GM23338 (cell line): ENCODE measurements at regions not wholly inside any gene's neighbourhood (a gene's known extent, or its start where the extent isn't known, plus 50 kb on each side); places are given as distances from the start of the nearest gene placed in this dataset.

ENCODE experiments used
- ATAC-seq: fragments of 200-7000 bp; cut with Tn5 transposase; 3 replicates; pipeline ENCODE4 v1.9.1; 2020
- DNase-seq: peaks from one replicate; pipeline ENCODE4 v3.0.0-alpha.2; 2015; ENCODE audit warnings: low spot score
- H2AFZ ChIP-seq: fragments of 200-600 bp; sonication (generic); 2 replicates; pipeline ENCODE4 v1.8.0; 2016; ENCODE audit warnings: antibody characterized with exemption, mild to moderate bottlenecking, moderate library complexity
- H3F3A ChIP-seq: fragments of 200-600 bp; sonication (generic); replicated peaks from 2 replicates; pipeline ENCODE4 v1.8.0; 2017; ENCODE audit warnings: antibody characterized with exemption, mixed run types, low read depth
- H3K27ac ChIP-seq: fragments of 200-600 bp; sonication (generic); 2 replicates; pipeline ENCODE4 v1.6.1; 2016; ENCODE audit warnings: low read depth
- H3K27me3 ChIP-seq: fragments of 200-600 bp; sonication (generic); 2 replicates; pipeline ENCODE4 v1.8.0; 2016; ENCODE audit warnings: mild to moderate bottlenecking, mixed run types, moderate library complexity; ENCODE audit not compliant: insufficient read depth
- H3K36me3 ChIP-seq: fragments of 200-600 bp; sonication (generic); 2 replicates; pipeline ENCODE4 v1.8.0; 2016; ENCODE audit warnings: mild to moderate bottlenecking; ENCODE audit not compliant: insufficient read depth
- H3K4me1 ChIP-seq: fragments of 200-600 bp; sonication (generic); 2 replicates; pipeline ENCODE4 v1.8.0; 2016; ENCODE audit warnings: mild to moderate bottlenecking, moderate library complexity; ENCODE audit not compliant: insufficient read depth
- H3K4me2 ChIP-seq: fragments of 200-600 bp; sonication (generic); 2 replicates; pipeline ENCODE4 v1.7.1; 2017; ENCODE audit warnings: mixed run types
- H3K4me3 ChIP-seq: fragments of 200-600 bp; sonication (generic); 2 replicates; pipeline ENCODE4 v1.6.1; 2016; ENCODE audit warnings: mixed run types
- H3K79me2 ChIP-seq: fragments of 200-600 bp; sonication (generic); replicated peaks from 2 replicates; pipeline ENCODE4 v1.8.0; 2017; ENCODE audit warnings: mild to moderate bottlenecking; ENCODE audit not compliant: insufficient read depth
- H3K9me2 ChIP-seq: fragments of 200-600 bp; sonication (generic); 2 replicates; pipeline ENCODE4 v1.8.0; 2017; ENCODE audit not compliant: insufficient read depth
- H4K20me1 ChIP-seq: fragments of 200-600 bp; sonication (generic); replicated peaks from 2 replicates; pipeline ENCODE4 v1.8.0; 2017; ENCODE audit warnings: mild to moderate bottlenecking; ENCODE audit not compliant: insufficient read depth
- H3K27ac Mint-ChIP-seq: 2 replicates; pipeline ENCODE4 v1.8.0; 2020; ENCODE audit warnings: inconsistent platforms, mild to moderate bottlenecking, moderate library complexity, mixed read lengths
- H3K27me3 Mint-ChIP-seq: 3 replicates; pipeline ENCODE4 v1.8.0; 2022; ENCODE audit warnings: low read depth, mild to moderate bottlenecking, moderate library complexity, mixed read lengths, inconsistent platforms; ENCODE audit not compliant: insufficient read depth, poor library complexity
- H3K36me3 Mint-ChIP-seq: 3 replicates; pipeline ENCODE4 v1.8.0; 2021; ENCODE audit warnings: low read depth, mild to moderate bottlenecking, inconsistent platforms, moderate library complexity, mixed read lengths
- H3K4me1 Mint-ChIP-seq: 3 replicates; pipeline ENCODE4 v1.8.0; 2020; ENCODE audit warnings: mild to moderate bottlenecking, inconsistent platforms, mixed read lengths
- H3K4me3 Mint-ChIP-seq: 3 replicates; pipeline ENCODE4 v1.8.0; 2021; ENCODE audit warnings: moderate library complexity, mild to moderate bottlenecking, inconsistent platforms, mixed read lengths
- H3K9me3 Mint-ChIP-seq: 3 replicates; pipeline ENCODE4 v1.8.0; 2020; ENCODE audit warnings: moderate library complexity, mild to moderate bottlenecking, inconsistent platforms, mixed read lengths
- CREB1 ChIP-seq: fragments of 250-450 bp; sonication (Bioruptor Pico); IDR thresholded peaks from 2 replicates; pipeline ENCODE4 v1.5.0; 2020; ENCODE audit warnings: low read depth, mild to moderate bottlenecking, moderate library complexity
- EZH2 ChIP-seq: fragments of 200-600 bp; sonication (generic); IDR thresholded peaks from one replicate; pipeline ENCODE4 v1.8.0; 2017; ENCODE audit warnings: antibody characterized with exemption, mild to moderate bottlenecking, low read depth; ENCODE audit not compliant: unreplicated experiment
- EZH2phosphoT487 ChIP-seq: fragments of 200-600 bp; sonication (generic); IDR thresholded peaks from one replicate; pipeline ENCODE4 v1.8.1; 2018; ENCODE audit warnings: antibody characterized with exemption; ENCODE audit not compliant: unreplicated experiment
- JUNB ChIP-seq: IDR thresholded peaks from one replicate; pipeline ENCODE4 v1.6.1; 2016; ENCODE audit warnings: antibody characterized with exemption; ENCODE audit not compliant: unreplicated experiment
- POLR2AphosphoS5 ChIP-seq: IDR thresholded peaks from 2 replicates; pipeline ENCODE4 v1.6.1; 2016; ENCODE audit warnings: antibody characterized with exemption, low read depth
- STAT1 ChIP-seq: IDR thresholded peaks from one replicate; pipeline ENCODE4 v1.6.1; 2016; ENCODE audit warnings: antibody characterized with exemption; ENCODE audit not compliant: unreplicated experiment
- ZNF114 ChIP-seq: fragments of 250-450 bp; sonication (Bioruptor Pico); IDR thresholded peaks from 2 replicates; pipeline ENCODE4 v1.5.0; 2020; ENCODE audit warnings: mild to moderate bottlenecking, moderate library complexity
- ZNF331 ChIP-seq: fragments of 250-450 bp; sonication (Bioruptor Pico); IDR thresholded peaks from 2 replicates; pipeline ENCODE4 v1.5.0; 2020; ENCODE audit warnings: low read depth, mild to moderate bottlenecking, moderate library complexity
- TF ChIP-seq, protein P1 (sequence below): IDR thresholded peaks from one replicate; pipeline ENCODE4 v1.6.1; 2018; ENCODE audit warnings: antibody characterized with exemption; ENCODE audit not compliant: unreplicated experiment
- TF ChIP-seq, protein P2 (sequence below): IDR thresholded peaks from 2 replicates; pipeline ENCODE4 v1.6.1; 2016; ENCODE audit warnings: antibody characterized with exemption

DNA sequence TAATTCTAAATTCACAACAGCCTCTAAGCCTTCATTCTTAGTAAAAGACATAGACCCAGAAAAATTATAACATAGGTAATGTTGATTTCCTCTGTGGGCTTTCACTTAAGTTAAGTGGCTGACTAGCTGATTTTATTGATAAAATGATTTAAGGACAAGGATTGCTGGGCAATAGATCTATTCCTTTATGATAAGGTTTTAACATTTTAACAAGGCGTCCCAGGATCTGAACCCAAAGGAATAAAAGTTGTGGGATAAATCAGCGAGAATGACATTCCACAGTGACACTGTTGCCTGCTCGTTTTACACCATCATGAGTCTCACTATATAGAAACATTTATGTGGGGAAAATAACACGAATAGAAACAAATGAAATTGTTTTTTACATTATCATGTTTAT, 1151.0 kb downstream of the ZPLD1 start:
- no peak overlapping the region for H3K4me2 ChIP-seq
- no peak overlapping the region for H3K4me3 ChIP-seq
- no peak for DNase-seq
- TF ChIP-seq JUNB (no peak), STAT1 (no peak), EZH2phosphoT487 (no peak), ZNF114 (CRISPR knock-in tag) (no peak), CREB1 (CRISPR knock-in tag) (no peak), POLR2AphosphoS5 (no peak)
- TF ChIP-seq, protein P1, sequence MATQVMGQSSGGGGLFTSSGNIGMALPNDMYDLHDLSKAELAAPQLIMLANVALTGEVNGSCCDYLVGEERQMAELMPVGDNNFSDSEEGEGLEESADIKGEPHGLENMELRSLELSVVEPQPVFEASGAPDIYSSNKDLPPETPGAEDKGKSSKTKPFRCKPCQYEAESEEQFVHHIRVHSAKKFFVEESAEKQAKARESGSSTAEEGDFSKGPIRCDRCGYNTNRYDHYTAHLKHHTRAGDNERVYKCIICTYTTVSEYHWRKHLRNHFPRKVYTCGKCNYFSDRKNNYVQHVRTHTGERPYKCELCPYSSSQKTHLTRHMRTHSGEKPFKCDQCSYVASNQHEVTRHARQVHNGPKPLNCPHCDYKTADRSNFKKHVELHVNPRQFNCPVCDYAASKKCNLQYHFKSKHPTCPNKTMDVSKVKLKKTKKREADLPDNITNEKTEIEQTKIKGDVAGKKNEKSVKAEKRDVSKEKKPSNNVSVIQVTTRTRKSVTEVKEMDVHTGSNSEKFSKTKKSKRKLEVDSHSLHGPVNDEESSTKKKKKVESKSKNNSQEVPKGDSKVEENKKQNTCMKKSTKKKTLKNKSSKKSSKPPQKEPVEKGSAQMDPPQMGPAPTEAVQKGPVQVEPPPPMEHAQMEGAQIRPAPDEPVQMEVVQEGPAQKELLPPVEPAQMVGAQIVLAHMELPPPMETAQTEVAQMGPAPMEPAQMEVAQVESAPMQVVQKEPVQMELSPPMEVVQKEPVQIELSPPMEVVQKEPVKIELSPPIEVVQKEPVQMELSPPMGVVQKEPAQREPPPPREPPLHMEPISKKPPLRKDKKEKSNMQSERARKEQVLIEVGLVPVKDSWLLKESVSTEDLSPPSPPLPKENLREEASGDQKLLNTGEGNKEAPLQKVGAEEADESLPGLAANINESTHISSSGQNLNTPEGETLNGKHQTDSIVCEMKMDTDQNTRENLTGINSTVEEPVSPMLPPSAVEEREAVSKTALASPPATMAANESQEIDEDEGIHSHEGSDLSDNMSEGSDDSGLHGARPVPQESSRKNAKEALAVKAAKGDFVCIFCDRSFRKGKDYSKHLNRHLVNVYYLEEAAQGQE = no peak
- no peak overlapping the region for H2AFZ ChIP-seq
- no peaks in the 10 kb centered on the region for H3K9me2 ChIP-seq
- Mint-ChIP-seq H3K27ac (no peak overlapping the region), H3K27me3 (no peaks in the 10 kb centered on the region), H3K4me3 (no peak overlapping the region), H3K9me3 (no peaks in the 10 kb centered on the region), H3K36me3 (no peaks in the 10 kb centered on the region), H3K4me1 (no peaks in the 10 kb centered on the region)
- H3K36me3 ChIP-seq = no peaks in the 10 kb centered on the region
- H3K27ac ChIP-seq = no peak overlapping the region
- H3K27me3 ChIP-seq = no peaks in the 10 kb centered on the region
- H3F3A ChIP-seq = no peaks in the 10 kb centered on the region
- no peaks in the 10 kb centered on the region for H3K4me1 ChIP-seq
- H3K79me2 ChIP-seq = no peaks in the 10 kb centered on the region
- no peaks in the 10 kb centered on the region for H4K20me1 ChIP-seq
- no peak for ATAC-seq

DNA sequence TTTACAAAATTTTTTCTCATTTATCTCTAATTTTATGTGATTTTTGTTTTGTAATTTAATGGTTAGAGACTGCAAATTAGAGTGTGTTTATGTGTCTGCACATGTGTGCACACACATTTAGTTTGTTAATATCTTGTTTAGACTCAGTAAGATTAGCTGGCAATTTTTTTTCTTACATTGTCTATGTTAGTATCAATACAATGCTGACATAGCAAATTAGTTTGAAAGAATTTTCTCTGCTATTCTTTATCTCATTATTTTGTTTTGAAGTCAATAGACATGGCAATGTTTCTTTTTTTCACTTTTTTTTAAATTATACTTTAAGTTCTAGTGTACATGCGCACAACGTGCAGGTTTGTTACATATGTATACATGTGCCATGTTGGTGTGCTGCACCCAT, 1155.0 kb downstream of the ZPLD1 start:
- no peaks in the 10 kb centered on the region; the same call in 2 of the 3 replicates for H3K9me3 Mint-ChIP-seq
- DNase-seq = no peak
- H3K4me3 Mint-ChIP-seq = no peak overlapping the region

More for the DNA sequence above, 1155.0 kb downstream of the ZPLD1 start:
- no peak overlapping the region for H2AFZ ChIP-seq
- Mint-ChIP-seq H3K4me1 (no peaks in the 10 kb centered on the region), H3K36me3 (no peaks in the 10 kb centered on the region), H3K27me3 (no peaks in the 10 kb centered on the region), H3K27ac (no peak overlapping the region)
- no peaks in the 10 kb centered on the region for H3F3A ChIP-seq
- H4K20me1 ChIP-seq = no peaks in the 10 kb centered on the region
- H3K27me3 ChIP-seq = no peaks in the 10 kb centered on the region
- no peaks in the 10 kb centered on the region for H3K36me3 ChIP-seq
- H3K4me2 ChIP-seq = no peak overlapping the region
- ATAC-seq = no peak
- no peaks in the 10 kb centered on the region for H3K4me1 ChIP-seq
- TF ChIP-seq ZNF331 (no peak), EZH2 (no peak)
- TF ChIP-seq, protein P2, sequence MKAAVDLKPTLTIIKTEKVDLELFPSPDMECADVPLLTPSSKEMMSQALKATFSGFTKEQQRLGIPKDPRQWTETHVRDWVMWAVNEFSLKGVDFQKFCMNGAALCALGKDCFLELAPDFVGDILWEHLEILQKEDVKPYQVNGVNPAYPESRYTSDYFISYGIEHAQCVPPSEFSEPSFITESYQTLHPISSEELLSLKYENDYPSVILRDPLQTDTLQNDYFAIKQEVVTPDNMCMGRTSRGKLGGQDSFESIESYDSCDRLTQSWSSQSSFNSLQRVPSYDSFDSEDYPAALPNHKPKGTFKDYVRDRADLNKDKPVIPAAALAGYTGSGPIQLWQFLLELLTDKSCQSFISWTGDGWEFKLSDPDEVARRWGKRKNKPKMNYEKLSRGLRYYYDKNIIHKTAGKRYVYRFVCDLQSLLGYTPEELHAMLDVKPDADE = no peak
- H3K9me2 ChIP-seq = no peaks in the 10 kb centered on the region
- H3K79me2 ChIP-seq = no peaks in the 10 kb centered on the region
- no peak overlapping the region for H3K4me3 ChIP-seq
- no peak overlapping the region for H3K27ac ChIP-seq
